NCI-H748 treated with DMSO at 0.1 percent for 48 hours (cell line): ENCODE measurements at regions not wholly inside any gene's neighbourhood (a gene's known extent, or its start where the extent isn't known, plus 50 kb on each side); places are given as distances from the start of the nearest gene placed in this dataset.

Experiments used
- DNase-seq: peaks from one replicate; lab custom pipeline; 2025; lab: John Stamatoyannopoulos, UW

DNA sequence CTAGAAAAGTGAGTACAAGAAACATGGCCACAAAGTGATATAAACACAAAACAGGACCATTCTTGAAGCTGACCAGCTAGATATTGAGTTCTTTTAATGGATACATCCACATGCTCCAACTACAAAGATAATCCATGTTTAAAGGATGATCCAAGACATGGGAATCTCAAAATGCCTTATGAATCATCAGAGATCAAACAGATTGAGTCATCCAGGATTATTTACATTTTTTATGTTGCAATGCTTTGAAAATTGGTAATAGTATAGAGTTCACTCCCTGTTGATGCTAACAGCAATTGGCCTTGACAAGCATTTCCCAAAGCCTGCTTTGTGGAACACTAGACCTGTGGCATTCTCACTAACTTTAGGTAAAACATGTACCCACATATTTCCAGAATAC, 293.0 kb upstream of the TBX3 start:
- DNase-seq, result no peak

DNA sequence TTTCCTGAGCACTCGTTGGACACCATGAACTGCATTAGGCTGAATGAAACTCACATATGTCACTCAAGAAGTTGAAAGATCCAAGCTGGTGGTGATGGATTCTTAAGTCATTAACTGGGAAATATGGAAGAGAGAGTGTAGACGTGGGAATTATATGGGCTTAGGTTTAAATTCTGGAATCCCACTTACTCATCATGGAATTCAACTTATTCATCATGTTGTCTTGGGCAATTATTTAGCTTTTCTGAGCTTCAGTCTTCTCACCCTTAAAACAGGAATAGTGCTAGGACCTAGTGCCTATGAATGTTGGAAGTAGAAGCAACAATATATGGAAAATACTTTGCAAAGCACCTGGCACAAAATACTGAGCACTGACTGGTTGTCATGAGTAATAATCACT, 292.4 kb upstream of the TBX3 start:
- DNase-seq, result no peak

DNA sequence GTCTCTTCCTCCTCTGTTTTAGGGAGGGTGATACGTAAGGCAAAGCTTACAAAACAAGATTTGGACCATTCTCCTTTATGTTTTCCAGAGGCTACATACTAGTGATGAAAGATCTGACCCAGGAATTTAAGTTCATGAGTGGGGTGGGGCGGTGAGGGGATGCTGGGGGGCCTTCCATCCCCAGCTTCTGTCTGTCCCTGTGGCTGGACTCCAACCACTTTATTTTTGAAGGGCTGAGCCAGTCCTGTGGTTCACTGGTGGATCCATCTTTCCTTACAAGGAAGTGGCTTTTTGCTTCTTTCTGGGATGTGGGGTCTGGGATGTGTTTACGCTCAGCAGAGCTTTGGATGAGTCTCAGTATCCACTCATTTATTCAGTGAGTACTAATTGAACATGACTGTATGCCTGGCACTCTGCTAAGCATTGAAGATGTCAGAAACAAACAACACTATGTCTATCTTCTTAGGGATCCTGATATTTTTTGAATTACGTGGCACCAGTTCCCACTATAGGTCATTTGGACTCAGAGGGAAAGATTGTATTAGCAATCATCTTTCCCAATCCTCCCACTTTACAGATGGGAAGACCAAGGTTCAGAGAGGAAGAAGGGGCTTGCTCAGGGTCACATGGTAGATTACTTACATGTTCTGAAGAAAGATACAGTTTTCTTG, 291.8 kb upstream of the TBX3 start:
- no peak for DNase-seq

DNA sequence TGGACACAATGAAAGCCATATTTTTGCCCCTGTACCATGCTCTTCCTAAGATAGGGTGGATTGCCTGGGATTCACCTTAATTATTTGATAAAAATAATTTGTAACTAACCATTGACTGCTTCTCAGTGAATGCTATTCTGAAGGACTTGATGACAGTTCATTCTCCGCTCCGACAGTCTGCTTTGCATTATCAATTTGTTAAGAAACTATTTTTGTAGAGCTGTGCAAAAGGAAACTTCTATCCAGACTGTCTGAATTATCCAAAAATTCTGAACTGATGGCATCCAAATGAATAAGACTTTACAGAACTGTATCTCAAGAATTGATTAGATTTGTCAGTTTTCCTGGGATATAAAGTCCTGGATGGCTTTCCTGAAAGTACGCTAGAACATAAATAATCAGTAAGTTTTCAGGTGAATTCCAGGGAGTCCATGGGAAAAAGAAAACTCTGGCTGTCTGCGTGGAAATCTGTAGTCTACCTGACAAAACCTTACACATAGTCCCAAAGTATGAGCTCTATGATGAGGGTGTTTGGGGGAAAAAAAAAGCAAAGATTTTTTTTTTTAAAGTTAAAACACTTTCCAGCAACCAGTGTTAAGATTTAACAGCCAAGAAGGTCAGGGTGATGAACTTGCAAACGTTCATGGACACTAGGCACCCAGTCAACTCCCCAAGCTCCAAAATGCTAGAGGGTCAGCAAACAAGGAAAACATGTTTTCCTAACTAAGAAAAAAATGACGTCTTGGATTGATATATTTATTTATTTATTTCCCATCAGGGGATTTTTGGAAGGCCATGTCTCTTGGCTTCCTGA, 291.1 kb upstream of the TBX3 start:
- no peak for DNase-seq

DNA sequence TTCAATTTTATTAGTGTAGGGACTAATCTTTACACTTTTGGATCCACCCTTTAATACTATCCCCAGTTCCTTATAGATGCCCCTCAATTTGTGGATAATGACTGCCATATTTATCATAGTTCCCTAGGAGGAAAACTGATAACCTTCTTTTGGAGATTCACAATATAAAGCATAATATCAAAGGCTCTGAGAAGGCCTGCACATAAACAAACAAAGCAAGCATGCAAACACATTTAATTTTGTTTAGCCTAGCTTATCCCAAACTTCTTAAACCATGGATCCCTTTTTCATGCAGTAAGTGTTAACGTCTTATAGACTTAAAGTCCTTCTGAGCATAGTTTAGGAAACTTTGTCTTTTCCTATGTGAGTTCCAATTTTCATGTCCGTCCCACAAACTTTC, 290.4 kb upstream of the TBX3 start:
- no peak for DNase-seq

DNA sequence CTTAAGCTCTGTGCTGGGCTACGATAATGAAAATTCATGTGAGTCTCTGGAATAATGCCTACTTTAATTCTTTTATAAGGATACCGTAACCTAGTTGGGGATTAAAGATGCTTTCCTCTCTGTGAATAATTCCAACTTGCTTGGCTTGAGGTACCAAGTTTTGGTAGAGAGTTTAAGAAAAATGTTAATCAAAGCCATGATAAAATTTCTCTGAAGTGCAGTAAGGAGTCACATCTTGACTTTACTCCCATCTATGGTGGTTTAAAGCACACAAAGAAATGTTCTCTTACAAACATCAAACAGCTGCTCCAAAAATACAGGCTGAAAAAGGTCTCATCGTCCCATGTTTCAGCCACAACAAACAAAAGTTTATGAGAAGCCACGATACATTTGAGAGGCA, 284.8 kb upstream of the TBX3 start:
- no peak for DNase-seq

DNA sequence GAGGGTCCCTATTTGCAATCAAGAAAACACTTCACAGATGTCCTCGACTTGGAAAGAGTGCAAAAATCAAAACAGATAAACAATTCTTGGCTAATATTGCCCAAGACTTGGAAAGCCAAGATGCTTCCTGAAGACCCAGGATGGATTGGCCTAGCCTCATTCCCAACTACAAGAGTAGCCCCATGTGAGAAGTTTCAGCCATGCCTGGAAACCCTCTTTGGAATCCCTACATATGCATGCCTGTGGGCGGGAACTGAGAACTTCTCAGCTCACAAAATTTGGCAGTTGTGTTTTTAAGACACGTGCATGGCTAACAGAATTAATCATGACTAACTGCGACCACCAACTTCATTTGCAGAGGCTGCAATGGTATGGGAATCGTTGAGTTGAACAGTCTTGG, 283.2 kb upstream of the TBX3 start:
- DNase-seq, result no peak

DNA sequence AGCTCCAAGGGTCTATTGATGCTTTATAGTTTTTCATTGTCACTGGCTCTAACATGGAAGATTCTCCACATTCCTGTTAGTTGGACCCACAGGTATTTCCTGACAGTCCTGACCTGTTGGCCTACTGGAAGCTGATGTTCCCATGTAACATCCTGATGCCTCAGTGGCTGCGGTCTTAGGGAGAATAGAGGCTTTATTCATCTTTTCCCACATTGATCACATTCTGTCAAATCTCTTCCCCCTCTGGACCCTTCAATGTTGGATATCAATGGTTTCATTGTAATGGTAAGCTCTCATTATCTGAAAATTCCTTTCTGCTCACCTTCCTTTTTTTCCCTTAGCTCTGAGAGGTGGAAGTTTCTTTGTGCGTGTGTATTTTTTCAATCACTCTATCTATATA, 280.9 kb upstream of the TBX3 start:
- no peak for DNase-seq

DNA sequence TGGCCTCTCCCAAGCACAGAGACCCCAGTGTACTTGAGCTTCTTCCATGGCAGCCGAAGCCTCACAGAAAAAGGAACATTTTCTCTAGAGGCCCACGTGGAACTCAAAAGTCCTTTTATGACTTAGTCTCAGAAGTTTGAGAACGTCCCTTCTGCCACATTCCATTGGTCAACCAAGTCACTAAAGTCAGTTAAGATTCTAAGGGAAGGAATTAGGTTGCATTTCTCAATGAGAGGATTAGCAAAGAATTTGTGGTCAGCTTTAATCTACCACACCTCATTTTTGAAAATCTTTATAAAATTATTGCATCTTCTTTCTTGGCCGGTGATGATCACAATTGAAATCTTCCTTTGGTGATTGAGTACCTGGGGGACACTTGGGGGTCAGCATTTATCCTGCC, 279.9 kb upstream of the TBX3 start:
- no peak for DNase-seq

DNA sequence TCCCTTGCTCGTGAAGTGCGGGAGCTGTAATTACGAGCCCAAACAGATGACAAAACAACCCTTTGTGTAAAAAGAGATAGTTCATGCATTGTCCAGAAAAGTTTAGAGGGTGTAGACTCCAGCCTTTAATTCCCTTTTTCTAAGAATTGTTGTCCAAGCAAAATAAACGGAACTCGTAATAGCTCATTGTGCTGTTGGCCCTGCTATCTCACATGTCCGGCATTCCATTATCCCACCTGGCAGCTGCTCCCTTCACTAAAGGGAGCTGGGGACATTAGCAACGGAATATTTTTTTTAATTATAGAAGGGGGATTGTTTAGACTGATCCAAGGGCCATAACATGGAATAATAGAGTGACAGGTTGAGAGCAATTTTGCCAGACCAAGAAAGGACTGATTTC, 277.5 kb upstream of the TBX3 start:
- no peak for DNase-seq

DNA sequence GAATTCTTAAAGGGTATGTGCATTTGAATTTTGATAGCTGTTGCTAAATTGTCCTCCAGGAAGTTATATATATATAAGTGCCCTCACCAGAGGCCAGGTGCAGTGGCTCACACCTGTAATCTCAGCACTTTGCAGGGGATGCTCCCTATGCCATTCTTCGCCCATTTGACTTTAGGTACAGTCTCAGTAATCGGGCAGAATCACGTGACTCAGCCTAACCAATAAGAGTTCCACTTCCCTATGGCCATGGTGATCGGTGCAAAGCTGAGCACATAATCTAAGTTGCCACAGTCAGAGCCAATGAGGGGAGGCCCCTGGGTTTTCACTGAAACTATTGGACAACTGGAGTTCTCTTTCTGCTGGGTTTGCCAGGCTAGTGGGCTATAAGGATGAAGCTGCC, 274.6 kb upstream of the TBX3 start:
- DNase-seq, result no peak

DNA sequence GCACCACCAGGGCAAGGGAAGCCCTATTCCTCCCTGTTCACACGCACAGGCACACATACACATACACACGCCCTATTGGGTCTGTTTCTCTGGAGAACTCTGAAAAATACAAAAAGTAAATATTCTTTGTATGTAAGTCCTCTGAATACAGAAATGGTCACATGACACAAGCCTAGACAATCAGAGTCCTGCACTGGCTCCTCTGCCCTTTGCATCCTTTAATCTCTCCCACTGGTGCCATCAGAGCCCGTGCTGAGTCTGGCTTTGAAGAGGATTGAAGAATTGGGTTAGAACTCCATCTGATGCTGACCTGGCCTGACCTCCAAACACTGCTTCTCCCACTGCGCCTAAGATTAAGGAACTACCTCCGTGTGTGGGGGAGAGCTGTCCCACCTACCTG, 273.2 kb upstream of the TBX3 start:
- DNase-seq, result no peak

DNA sequence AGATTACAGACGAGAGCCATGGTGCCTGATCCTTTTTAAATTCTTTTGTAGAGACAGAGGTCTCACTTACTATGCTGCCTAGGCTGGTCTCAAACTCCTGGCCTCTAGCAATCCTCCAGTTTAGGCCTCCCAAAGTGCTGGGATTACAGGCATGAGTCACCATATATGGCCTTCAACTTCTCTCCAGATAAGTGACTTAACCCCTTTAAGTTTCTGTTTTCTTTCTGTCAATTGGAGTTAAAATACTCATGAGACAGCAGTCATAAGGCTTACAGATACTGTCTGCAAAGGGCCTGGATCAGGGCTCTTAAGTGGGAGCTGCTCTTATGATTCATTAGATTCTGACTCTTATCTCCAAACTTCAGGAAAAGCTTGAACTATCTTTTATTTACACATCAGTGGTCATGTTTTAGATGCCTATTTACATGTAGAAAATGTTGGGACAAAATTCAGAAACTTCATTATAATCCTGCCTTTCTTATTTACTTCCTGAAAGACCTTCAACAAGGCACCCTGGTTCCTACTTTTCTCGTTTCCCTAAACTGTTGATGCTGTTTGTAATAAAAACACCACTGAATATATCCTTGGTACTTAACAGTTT, 271.5 kb upstream of the TBX3 start:
- DNase-seq, result no peak

DNA sequence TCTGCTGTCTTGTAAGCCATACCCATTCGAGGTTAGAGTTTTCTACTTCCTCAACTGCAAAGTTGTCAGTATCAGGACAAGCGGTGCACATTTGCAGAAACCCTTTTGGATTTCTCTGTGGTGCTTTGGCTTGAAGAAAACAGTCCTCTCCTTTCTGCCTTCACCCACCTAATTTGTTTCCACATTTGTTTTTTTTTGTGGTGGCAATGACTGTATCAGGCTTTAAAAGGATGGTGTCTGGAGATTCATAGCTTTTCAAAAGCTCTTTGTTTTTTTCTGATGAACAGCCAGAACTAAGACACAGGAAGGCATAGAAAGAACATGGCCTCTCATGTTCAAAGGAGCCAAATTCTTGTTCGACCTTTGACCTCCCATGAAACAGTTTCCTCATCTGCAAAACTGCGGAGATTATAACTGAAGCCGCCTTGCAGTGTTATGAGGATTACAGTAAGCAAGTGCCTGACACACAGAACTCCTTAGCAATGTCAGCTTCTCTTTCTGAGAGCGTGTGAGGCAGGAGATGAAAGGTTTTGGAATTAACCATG, 270.6 kb upstream of the TBX3 start:
- DNase-seq, result no peak

DNA sequence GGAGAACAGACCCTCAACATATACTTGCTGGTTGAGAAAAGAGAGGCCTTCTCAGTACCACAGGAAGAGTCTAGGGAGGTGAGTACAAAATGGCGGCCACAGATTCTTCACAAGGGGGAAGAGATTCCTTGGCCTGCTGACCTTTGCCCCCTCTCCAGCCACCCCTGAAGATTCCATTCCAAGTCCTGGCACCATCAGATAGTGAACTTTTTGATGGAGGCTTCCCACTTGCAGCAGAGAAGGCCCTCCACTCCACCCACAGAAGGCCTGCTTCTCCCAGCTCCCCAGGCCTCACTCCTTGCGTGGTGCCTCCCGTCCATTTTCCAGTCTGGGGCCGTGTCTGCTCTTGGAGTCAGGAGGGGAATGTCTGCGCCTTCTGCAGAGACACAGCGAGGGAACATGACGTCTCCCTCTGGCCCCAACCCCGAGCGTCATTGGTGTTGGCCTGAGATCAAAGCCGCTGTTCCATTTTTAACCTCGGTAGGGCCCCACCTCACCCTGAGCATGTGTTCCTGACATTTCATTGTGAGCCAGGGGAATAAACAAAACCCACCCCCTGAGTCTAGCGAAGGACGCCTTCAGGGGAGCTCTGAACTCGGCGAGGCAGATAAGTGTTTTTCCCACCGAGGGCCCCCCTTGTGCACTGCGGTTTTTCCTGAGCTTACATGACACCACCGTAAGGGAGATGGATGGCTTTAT, 268.7 kb upstream of the TBX3 start:
- no peak for DNase-seq

DNA sequence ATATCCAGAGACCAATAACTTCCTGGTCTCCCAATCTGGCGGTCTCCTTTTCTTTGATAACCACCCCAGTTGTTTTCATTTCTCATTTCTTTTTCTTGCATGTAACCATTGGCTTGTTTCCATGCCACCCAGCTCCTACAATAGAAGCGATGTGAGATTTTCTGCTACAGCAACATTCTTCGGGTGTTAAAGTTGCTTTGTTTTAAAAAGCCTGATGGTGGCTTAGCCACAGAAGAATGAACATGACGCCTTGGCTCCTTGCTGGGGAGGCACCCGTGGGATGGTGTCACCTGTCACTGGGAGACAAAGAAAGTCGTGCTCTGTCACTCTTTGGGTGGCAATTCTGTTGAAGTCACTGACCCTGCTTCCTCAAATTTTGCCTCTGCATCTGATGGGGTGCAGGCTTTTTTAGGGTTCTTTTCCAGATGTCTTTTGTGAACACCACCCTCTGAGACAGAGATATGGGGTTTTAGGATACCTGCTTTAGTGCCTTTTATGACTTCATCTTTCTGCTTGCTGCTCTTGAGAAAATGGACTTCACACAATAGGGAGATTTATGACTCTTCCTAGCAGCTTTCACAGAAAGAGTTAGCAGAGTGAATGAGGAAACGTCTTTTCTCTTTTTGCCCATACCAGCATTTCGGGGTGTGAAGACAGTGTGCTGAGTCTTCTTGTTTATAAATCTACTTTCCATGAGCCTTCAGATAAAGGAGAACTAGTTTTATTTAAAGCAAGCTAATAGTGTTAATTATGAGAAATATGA, 265.3 kb upstream of the TBX3 start:
- no peak for DNase-seq

DNA sequence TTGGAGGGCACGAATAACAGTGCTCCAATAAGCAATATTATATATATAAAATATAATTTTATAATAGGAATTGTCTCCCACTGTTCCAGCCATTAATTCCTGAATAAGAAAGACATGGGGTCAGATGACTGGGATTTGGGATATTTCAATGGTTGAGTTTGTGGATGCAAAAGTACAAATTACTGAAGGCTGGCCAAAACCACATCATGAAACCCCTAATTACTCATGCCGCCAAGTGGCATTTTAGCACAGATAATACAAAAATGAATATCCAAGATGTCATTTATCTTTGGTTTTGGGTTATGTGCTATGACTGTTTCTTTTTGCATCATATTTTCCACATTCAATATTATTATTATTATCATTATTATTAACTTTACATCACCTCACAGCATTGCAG, 261.4 kb upstream of the TBX3 start:
- no peak for DNase-seq

DNA sequence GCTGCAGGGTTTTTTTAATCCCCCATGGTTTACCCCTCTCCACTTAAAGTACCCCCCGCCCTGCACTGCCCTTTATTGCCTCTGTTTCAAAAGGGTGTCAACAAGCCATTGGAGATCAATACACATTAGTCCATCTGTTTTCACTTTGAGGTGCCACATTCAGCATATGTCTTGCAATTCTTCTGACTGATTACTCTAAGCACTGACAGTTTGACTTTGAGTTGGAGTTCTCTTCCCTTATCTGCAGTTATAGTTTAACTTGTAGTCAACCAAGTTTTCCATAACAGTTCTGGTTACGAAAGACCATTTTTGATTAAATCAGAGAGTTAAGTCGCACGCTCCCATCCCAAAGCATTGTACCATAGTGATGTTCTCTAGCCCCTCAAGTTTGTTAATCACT, 260.8 kb upstream of the TBX3 start:
- no peak for DNase-seq

DNA sequence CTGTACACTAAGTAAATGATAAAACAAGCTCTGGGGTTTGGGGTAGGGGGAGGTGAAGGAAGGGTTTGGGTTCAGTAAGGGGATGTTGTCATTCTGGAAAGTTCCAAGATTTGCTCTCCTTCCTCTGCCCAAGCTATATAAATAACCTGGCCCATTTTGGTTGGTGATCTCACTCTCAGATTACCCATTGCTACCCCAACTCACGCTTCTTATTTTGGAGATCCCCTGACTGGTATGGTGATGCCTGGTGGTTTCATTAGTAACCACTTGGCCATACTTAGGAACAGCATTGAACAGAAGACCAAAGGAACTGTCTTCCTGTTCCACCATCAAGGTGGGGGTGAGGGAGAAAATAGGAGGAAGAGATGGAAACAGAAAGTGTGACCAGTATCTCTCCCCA, 259.6 kb upstream of the TBX3 start:
- no peak for DNase-seq

DNA sequence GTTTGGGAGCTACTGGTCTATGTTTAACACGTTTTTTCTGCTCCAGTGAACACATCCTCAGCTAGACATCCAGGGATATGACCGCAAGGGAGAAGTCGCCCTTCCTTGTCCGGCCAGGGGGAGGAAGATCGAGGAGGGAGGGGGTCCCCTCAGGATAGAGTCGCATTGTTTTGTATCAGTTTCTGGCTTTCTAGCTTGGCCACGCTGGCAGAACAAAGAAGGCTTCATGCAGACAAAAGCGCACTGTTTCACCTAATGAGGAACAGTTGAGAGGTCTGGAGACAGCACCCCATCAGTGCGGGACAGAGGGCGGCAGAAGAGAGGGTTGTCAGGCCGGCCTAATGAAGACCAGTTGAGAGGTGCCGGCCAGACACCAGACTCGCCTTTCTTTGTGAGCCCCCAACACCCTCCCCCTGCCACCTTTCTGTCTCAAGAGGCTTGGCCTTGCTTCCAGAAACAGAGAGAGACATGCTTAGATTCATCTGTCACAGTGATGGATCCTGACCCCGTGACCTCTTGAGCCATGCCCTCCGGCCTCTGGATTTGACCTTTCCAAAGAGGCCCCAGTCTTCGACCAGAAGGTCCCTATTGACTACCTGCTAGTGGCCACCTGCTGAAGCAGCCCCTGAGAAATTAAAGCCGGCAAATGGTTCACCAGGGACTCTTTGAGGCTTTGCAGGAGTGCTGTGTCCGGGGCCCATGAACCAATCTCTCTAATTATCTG, 254.7 kb upstream of the TBX3 start:
- DNase-seq, result no peak
